ENCODE measurements at regions not wholly inside any gene's neighbourhood (a gene's known extent, or its start where the extent isn't known, plus 50 kb on each side); places are given as distances from the start of the nearest gene placed in this dataset.

DNA sequence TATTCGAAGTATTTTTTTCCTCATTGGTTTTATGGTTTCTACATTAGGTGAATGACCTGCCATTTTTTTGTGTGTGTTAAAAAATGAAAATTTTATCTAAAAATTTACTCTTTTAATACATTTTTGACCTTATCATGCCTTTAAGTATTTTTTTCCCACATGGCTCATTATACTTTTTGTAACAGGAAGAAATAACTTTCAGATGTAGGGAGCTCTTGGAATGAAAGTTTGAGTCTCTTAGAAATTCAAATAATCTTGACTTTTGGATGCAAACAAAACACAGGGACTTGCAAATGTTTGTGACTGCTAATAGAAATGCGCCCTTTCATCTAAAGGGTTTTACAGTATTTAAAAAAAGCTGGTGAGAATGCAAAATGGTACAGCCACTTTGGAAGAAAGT lies 457.9 kb downstream of the KLF5 start:
- Histone ChIP-seq H3K27me3 (ENCODE audit: control insufficient read depth, insufficient read depth, low read length) (no peaks in the 10 kb centered on the region), H3K36me3 (ENCODE audit: control insufficient read depth, insufficient read depth, low read length) (no peaks in the 10 kb centered on the region), H3K4me3 (ENCODE audit: low read depth, low read length) (no peak overlapping the region)
- TF ChIP-seq, protein P1, sequence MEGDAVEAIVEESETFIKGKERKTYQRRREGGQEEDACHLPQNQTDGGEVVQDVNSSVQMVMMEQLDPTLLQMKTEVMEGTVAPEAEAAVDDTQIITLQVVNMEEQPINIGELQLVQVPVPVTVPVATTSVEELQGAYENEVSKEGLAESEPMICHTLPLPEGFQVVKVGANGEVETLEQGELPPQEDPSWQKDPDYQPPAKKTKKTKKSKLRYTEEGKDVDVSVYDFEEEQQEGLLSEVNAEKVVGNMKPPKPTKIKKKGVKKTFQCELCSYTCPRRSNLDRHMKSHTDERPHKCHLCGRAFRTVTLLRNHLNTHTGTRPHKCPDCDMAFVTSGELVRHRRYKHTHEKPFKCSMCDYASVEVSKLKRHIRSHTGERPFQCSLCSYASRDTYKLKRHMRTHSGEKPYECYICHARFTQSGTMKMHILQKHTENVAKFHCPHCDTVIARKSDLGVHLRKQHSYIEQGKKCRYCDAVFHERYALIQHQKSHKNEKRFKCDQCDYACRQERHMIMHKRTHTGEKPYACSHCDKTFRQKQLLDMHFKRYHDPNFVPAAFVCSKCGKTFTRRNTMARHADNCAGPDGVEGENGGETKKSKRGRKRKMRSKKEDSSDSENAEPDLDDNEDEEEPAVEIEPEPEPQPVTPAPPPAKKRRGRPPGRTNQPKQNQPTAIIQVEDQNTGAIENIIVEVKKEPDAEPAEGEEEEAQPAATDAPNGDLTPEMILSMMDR (IDR thresholded peaks at IDR 0.05; ENCODE audit: insufficient read depth, low read length, poor library complexity, severe bottlenecking), result no peak
- DNase-seq (ENCODE audit: low read depth), result no peak

DNA sequence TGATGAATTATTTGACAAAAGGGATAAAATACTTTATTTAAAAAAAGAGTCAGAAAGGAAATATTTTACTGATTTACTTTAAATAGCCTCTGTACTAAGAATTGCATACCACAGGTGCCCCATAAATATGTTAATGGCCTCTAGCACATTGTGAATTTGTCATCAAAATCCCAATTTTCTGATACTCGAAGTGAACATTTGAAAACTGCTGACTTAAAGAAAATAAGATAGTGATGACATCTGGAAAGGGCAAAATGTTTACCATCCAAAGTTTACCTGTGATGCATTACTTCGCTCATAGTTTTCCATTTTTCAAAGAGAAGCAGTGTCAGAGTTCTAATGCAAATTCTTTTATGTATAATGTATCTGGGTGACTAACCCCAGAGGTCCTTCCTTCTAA lies 455.4 kb downstream of the KLF5 start:
- Histone ChIP-seq H3K4me3 (ENCODE audit: low read depth, low read length) (no peak overlapping the region), H3K27me3 (ENCODE audit: control insufficient read depth, insufficient read depth, low read length) (no peaks in the 10 kb centered on the region), H3K36me3 (ENCODE audit: control insufficient read depth, insufficient read depth, low read length) (no peaks in the 10 kb centered on the region)
- DNase-seq (ENCODE audit: low read depth), result no peak
- TF ChIP-seq, protein P1 (IDR thresholded peaks at IDR 0.05; ENCODE audit: insufficient read depth, low read length, poor library complexity, severe bottlenecking), result no peak

DNA sequence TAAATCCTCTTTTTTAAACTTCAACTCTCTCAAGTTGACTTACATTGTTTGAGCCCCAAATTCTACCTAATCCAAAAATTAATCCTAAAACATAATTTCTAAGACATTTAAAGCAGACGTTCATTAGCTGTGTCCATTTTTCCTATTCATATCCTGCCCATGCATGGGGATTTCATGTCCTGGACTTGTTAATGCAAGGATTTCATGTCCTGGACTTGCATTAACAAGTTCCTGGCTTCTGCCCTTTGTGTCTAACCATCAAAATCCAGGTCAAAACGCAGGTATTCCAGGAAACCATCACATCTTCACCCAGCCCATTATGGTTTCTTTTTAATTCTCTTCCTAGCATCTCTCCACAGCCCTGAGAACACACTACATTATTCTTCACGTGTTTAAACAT lies 454.9 kb downstream of the KLF5 start:
- TF ChIP-seq, protein P1 (IDR thresholded peaks at IDR 0.05; ENCODE audit: insufficient read depth, low read length, poor library complexity, severe bottlenecking), result no peak
- H3K27me3 ChIP-seq (ENCODE audit: control insufficient read depth, insufficient read depth, low read length), result no peaks in the 10 kb centered on the region
- DNase-seq (ENCODE audit: low read depth), result no peak
- no peak overlapping the region for H3K4me3 ChIP-seq (ENCODE audit: low read depth, low read length)
- no peaks in the 10 kb centered on the region for H3K36me3 ChIP-seq (ENCODE audit: control insufficient read depth, insufficient read depth, low read length)

DNA sequence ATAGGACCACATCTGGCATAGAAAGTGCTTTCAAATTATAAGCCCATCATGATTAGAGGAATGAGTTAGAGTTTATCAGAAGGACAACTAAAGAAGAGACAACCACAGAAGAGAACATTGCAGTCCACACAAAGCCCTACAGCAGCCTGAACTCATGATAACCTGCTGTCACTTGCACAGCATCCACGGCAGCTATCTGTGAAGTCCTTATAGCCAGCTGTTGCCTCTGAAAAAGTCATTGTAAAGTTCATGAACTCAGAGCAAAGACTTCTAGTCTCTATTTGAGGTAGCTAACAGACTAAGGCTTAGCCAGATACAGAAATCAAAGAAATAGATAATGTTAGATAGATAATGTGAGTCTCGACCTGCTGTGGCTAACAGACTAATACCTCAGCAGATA lies 450.0 kb downstream of the KLF5 start:
- Histone ChIP-seq H3K27me3 (ENCODE audit: control insufficient read depth, insufficient read depth, low read length) (no peaks in the 10 kb centered on the region), H3K4me3 (ENCODE audit: low read depth, low read length) (no peak overlapping the region), H3K36me3 (ENCODE audit: control insufficient read depth, insufficient read depth, low read length) (no peaks in the 10 kb centered on the region)
- TF ChIP-seq, protein P1 (IDR thresholded peaks at IDR 0.05; ENCODE audit: insufficient read depth, low read length, poor library complexity, severe bottlenecking), result no peak
- DNase-seq (ENCODE audit: low read depth), result no peak

DNA sequence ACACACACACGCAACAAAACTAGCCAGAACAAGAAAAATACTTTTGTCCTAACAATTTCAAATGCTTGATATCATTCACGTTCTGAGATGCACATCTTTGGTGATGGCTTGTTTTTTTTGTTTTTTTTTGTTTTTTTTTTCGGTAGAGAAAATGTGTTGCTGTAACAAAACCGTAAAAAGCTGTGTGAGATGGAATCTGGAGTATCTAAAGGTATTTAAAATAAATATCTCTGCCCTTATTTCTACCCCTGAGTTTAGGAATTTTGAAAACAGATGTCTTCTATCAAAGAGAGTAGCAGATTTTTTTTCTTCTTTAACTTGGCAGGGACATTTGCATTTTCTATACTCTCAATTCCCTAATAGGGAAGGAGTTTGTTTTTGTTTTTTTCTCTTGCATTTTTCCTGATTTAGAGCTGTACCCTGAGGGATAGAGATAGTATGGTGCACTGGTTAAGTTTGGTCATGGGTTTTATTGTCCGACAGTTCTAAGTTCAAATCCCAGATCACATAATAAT lies 446.6 kb downstream of the KLF5 start:
- no peak overlapping the region for H3K4me3 ChIP-seq (ENCODE audit: low read depth, low read length)
- no peak for DNase-seq (ENCODE audit: low read depth)
- H3K27me3 ChIP-seq (ENCODE audit: control insufficient read depth, insufficient read depth, low read length), result no peaks in the 10 kb centered on the region
- TF ChIP-seq, protein P1 (IDR thresholded peaks at IDR 0.05; ENCODE audit: insufficient read depth, low read length, poor library complexity, severe bottlenecking), result no peak
- H3K36me3 ChIP-seq (ENCODE audit: control insufficient read depth, insufficient read depth, low read length), result no peaks in the 10 kb centered on the region

DNA sequence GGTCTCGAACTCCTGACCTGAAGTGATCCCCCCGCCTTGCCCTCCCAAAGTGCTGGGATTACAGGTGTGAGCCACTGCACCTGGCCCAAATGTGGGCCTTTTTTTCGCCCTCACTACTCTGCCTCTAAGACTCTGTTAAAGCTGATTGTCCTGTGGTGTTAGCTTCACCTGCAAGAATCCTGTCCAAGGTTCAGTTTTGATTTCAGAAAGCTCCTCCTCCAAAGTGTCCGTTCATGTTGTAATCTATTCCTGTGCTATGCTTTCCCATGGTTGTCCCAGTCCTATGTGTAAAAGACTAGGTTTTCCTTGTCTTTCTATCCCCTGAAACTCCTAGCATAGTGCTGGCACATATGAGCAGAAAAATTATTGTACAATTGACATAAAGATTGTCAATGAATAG lies 440.9 kb downstream of the KLF5 start:
- TF ChIP-seq, protein P1 (IDR thresholded peaks at IDR 0.05; ENCODE audit: insufficient read depth, low read length, poor library complexity, severe bottlenecking), result no peak
- Histone ChIP-seq H3K27me3 (ENCODE audit: control insufficient read depth, insufficient read depth, low read length) (no peaks in the 10 kb centered on the region), H3K36me3 (ENCODE audit: control insufficient read depth, insufficient read depth, low read length) (no peaks in the 10 kb centered on the region), H3K4me3 (ENCODE audit: low read depth, low read length) (no peak overlapping the region)
- no peak for DNase-seq (ENCODE audit: low read depth)

All from kidney epithelial cell (primary cell).